H9 (cell line): ENCODE measurements at regions not wholly inside any gene's neighbourhood (a gene's known extent, or its start where the extent isn't known, plus 50 kb on each side); places are given as distances from the start of the nearest gene placed in this dataset.

ENCODE experiments used
- DNase-seq: peaks from one replicate; pipeline ENCODE4 v3.0.0-alpha.2; 2017
- H2AFZ ChIP-seq: one replicate; pipeline ENCODE4 v1.6.1; 2013; ENCODE audit warnings: mild to moderate bottlenecking, low read length, control low read depth, moderate library complexity
- H2AK5ac ChIP-seq: 2 replicates; pipeline ENCODE4 v1.6.1; 2013; ENCODE audit warnings: low read length, control low read depth, mixed read lengths; ENCODE audit not compliant: insufficient read length
- H2BK120ac ChIP-seq: one replicate; pipeline ENCODE4 v1.6.1; 2013; ENCODE audit warnings: low read depth, mild to moderate bottlenecking, low read length, control low read depth, inconsistent platforms; ENCODE audit not compliant: poor library complexity, severe bottlenecking
- H2BK12ac ChIP-seq: 2 replicates; pipeline ENCODE4 v1.6.1; 2013; ENCODE audit warnings: low read length, control low read depth, mixed read lengths, low read depth; ENCODE audit not compliant: insufficient read length
- H2BK15ac ChIP-seq: 2 replicates; pipeline ENCODE4 v1.6.1; 2013; ENCODE audit warnings: low read depth, low read length, control low read depth
- H2BK20ac ChIP-seq: one replicate; pipeline ENCODE4 v1.6.1; 2013; ENCODE audit warnings: low read depth, mild to moderate bottlenecking, low read length, control low read depth, inconsistent platforms; ENCODE audit not compliant: poor library complexity, severe bottlenecking
- H2BK5ac ChIP-seq: 2 replicates; pipeline ENCODE4 v1.6.1; 2013; ENCODE audit warnings: low read length, control low read depth, mixed read lengths; ENCODE audit not compliant: insufficient read length
- H3K14ac ChIP-seq: 2 replicates; pipeline ENCODE4 v1.6.1; 2013; ENCODE audit warnings: low read length, control low read depth; ENCODE audit not compliant: insufficient read depth
- H3K18ac ChIP-seq: 2 replicates; pipeline ENCODE4 v1.6.1; 2013; ENCODE audit warnings: low read depth, mild to moderate bottlenecking, mixed read lengths, low read length, control low read depth; ENCODE audit not compliant: insufficient read length
- H3K23ac ChIP-seq: 2 replicates; pipeline ENCODE4 v1.6.1; 2013; ENCODE audit warnings: low read length, control low read depth, mixed read lengths, low read depth; ENCODE audit not compliant: insufficient read length
- H3K23me2 ChIP-seq: 2 replicates; pipeline ENCODE4 v1.6.1; 2013; ENCODE audit warnings: low read depth, mild to moderate bottlenecking, mixed read lengths, low read length, control low read depth; ENCODE audit not compliant: insufficient read length, poor library complexity, severe bottlenecking
- H3K27ac ChIP-seq: 2 replicates; pipeline ENCODE4 v1.5.1; 2013; ENCODE audit warnings: low read length, control low read depth, mixed read lengths, low read depth; ENCODE audit not compliant: insufficient read length
- H3K27me3 ChIP-seq: 2 replicates; pipeline ENCODE4 v1.6.1; 2013; ENCODE audit warnings: low read length, control low read depth, inconsistent platforms; ENCODE audit not compliant: insufficient read depth
- H3K4ac ChIP-seq: 2 replicates; pipeline ENCODE4 v1.6.1; 2013; ENCODE audit warnings: low read depth, mild to moderate bottlenecking, control low read depth, inconsistent platforms, low read length, moderate library complexity
- H3K4me1 ChIP-seq: 2 replicates; pipeline ENCODE4 v1.6.1; 2013; ENCODE audit warnings: low read length, control low read depth, inconsistent platforms; ENCODE audit not compliant: insufficient read depth
- H3K4me2 ChIP-seq: 2 replicates; pipeline ENCODE4 v1.6.1; 2013; ENCODE audit warnings: low read length, control low read depth, mixed read lengths; ENCODE audit not compliant: insufficient read length, insufficient read depth
- H3K56ac ChIP-seq: 2 replicates; pipeline ENCODE4 v1.6.1; 2013; ENCODE audit warnings: low read depth, mild to moderate bottlenecking, mixed read lengths, low read length, control low read depth; ENCODE audit not compliant: insufficient read length
- H3K79me1 ChIP-seq: 2 replicates; pipeline ENCODE4 v1.6.1; 2013; ENCODE audit warnings: low read depth, mild to moderate bottlenecking, moderate library complexity, low read length, control low read depth, inconsistent platforms; ENCODE audit not compliant: insufficient read depth, poor library complexity, severe bottlenecking
- H3K79me2 ChIP-seq: 2 replicates; pipeline ENCODE4 v1.6.1; 2013; ENCODE audit warnings: low read length, control low read depth, inconsistent platforms; ENCODE audit not compliant: insufficient read depth
- H3K9ac ChIP-seq: 2 replicates; pipeline ENCODE4 v1.6.1; 2013; ENCODE audit warnings: low read length, control low read depth, mixed read lengths; ENCODE audit not compliant: insufficient read length; ENCODE audit errors: extremely low read depth
- H3K9me3 ChIP-seq: one replicate; pipeline ENCODE4 v1.6.1; 2013; ENCODE audit warnings: low read depth, low read length, inconsistent platforms; ENCODE audit not compliant: control insufficient read depth
- H3T11ph ChIP-seq: one replicate; pipeline ENCODE4 v1.6.1; 2013; ENCODE audit warnings: mild to moderate bottlenecking, low read length, control low read depth, inconsistent platforms
- H4K20me1 ChIP-seq: one replicate; pipeline ENCODE4 v1.6.1; 2013; ENCODE audit not compliant: control insufficient read depth, insufficient read length, insufficient read depth
- H4K5ac ChIP-seq: 2 replicates; pipeline ENCODE4 v1.6.1; 2013; ENCODE audit warnings: low read depth, mild to moderate bottlenecking, mixed read lengths, low read length, control low read depth; ENCODE audit not compliant: insufficient read length
- H4K8ac ChIP-seq: replicated peaks from 2 replicates; pipeline ENCODE4 v1.6.1; 2013; ENCODE audit warnings: low read length, control low read depth, mixed read lengths, low read depth; ENCODE audit not compliant: insufficient read length
- H4K91ac ChIP-seq: 2 replicates; pipeline ENCODE4 v1.6.1; 2013; ENCODE audit warnings: low read depth, mild to moderate bottlenecking, moderate library complexity, mixed read lengths, low read length, control low read depth; ENCODE audit not compliant: insufficient read length
- H3K27ac Mint-ChIP-seq, 3 experiments: 2 replicates in 2 of 3; 3 replicates in 1 of 3; pipeline ENCODE4 v1.8.0; 2020 to 2021; ENCODE audit warnings: mixed read lengths in 3 of 3, mild to moderate bottlenecking in 1 of 3, moderate library complexity in 1 of 3
- H3K27me3 Mint-ChIP-seq: 2 replicates; pipeline ENCODE4 v1.8.0; 2021; ENCODE audit warnings: low read depth, mild to moderate bottlenecking, moderate library complexity, mixed read lengths
- H3K36me3 Mint-ChIP-seq, 3 experiments: 2 replicates in 2 of 3; 3 replicates in 1 of 3; pipeline ENCODE4 v1.8.0; 2020 to 2021; ENCODE audit warnings: low read depth in 3 of 3, mixed read lengths in 3 of 3; ENCODE audit not compliant: insufficient read depth in 1 of 3
- H3K4me1 Mint-ChIP-seq, 2 experiments: 2 replicates each; pipeline ENCODE4 v1.8.0; 2020; ENCODE audit warnings: mixed read lengths in 2 of 2
- H3K4me3 Mint-ChIP-seq, 2 experiments: 2 replicates in 1 of 2; 3 replicates in 1 of 2; pipeline ENCODE4 v1.8.0; 2020 to 2021; ENCODE audit warnings: mild to moderate bottlenecking in 2 of 2, mixed read lengths in 2 of 2, moderate library complexity in 1 of 2
- H3K9me3 Mint-ChIP-seq, 2 experiments: 2 replicates in 1 of 2; 3 replicates in 1 of 2; pipeline ENCODE4 v1.8.0; 2020; ENCODE audit warnings: mild to moderate bottlenecking in 2 of 2, mixed read lengths in 2 of 2, moderate library complexity in 1 of 2
- WGBS: extraction: QIAGEN DNeasy Blood & Tissue Kit; methylation state at CpG from one replicate; pipeline ENCODE4 v1.1.7; 2013; ENCODE audit warnings: missing lambda C conversion rate, low lambda C conversion rate, mixed read lengths; ENCODE audit not compliant: insufficient read length; ENCODE audit errors: extremely low coverage; 5-methylcytosine and 5-hydroxymethylcytosine counted together
- TF ChIP-seq, protein P1 (sequence below): fragments of 200-600 bp; sonication (generic); conservative IDR thresholded peaks from 3 replicates; pipeline ENCODE4 v1.8.0; 2021; ENCODE audit warnings: antibody characterized with exemption, mild to moderate bottlenecking

DNA sequence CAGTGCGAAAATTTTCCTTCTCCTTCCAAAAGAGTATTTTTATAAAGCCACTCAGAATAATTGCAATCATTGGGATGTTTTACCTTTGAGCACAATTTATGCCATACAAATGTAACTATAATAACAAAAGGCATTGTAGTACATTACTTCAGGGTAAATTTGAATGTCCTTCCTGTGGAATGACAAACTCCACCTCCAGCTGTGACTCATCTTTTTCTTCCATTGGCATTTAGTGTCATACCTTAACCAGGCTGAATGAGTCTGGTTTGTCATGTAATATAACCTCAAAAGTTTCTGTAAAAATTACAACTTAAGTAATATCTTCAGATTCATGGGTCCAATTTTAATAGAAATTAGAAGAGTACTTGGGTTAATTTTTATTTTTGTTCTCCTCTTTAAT lies 93.3 kb downstream of the TMEM47 start:
- Mint-ChIP-seq H3K4me1 (peaks cover 64 to 73% of the 10 kb centered on the region in 2 experiments), H3K36me3 (peaks cover 3 to 10% (median 5%) of the 10 kb centered on the region in 3 experiments), H3K4me3 (no peak overlapping the region; a peak in 1 of 5 replicates), H3K9me3 (peaks cover 8 to 51% of the 10 kb centered on the region in 2 experiments), H3K27me3 (peaks cover under 1% of the 10 kb centered on the region), H3K27ac (peak overlapping the region in 2 of 3 experiments; percentile 84 to 86; a peak in 3 of 7 replicates)
- Histone ChIP-seq H3K9me3 (no peaks in the 10 kb centered on the region), H3K79me1 (no peaks in the 10 kb centered on the region), H3K9ac (no peak overlapping the region), H3K27me3 (no peaks in the 10 kb centered on the region), H3K23ac (no peak overlapping the region), H3K4ac (no peak overlapping the region), H4K8ac (no peak overlapping the region), H3K27ac (no peak overlapping the region), H3T11ph (no peak overlapping the region), H4K91ac (no peak overlapping the region), H3K79me2 (no peaks in the 10 kb centered on the region), H4K5ac (no peak overlapping the region), H3K14ac (no peak overlapping the region), H2BK5ac (no peak overlapping the region), H3K4me1 (peaks cover 9% of the 10 kb centered on the region; the same call in 1 of the 2 replicates), H2BK15ac (no peak overlapping the region), H4K20me1 (no peaks in the 10 kb centered on the region), H2BK120ac (no peak overlapping the region), H3K56ac (no peak overlapping the region), H3K18ac (no peak overlapping the region), H2AFZ (no peak overlapping the region), H2BK12ac (no peak overlapping the region), H3K4me2 (peak overlapping the region; percentile 30), H2AK5ac (no peak overlapping the region), H3K23me2 (no peaks in the 10 kb centered on the region), H2BK20ac (no peak overlapping the region)
- no peak for DNase-seq
- no CpG with 5 or more reads among the region's 1 CpG for WGBS
- TF ChIP-seq, protein P1, sequence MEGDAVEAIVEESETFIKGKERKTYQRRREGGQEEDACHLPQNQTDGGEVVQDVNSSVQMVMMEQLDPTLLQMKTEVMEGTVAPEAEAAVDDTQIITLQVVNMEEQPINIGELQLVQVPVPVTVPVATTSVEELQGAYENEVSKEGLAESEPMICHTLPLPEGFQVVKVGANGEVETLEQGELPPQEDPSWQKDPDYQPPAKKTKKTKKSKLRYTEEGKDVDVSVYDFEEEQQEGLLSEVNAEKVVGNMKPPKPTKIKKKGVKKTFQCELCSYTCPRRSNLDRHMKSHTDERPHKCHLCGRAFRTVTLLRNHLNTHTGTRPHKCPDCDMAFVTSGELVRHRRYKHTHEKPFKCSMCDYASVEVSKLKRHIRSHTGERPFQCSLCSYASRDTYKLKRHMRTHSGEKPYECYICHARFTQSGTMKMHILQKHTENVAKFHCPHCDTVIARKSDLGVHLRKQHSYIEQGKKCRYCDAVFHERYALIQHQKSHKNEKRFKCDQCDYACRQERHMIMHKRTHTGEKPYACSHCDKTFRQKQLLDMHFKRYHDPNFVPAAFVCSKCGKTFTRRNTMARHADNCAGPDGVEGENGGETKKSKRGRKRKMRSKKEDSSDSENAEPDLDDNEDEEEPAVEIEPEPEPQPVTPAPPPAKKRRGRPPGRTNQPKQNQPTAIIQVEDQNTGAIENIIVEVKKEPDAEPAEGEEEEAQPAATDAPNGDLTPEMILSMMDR, result no peak
